Ovary (tissue), 7 donors: ENCODE measurements at regions not wholly inside any gene's neighbourhood (a gene's known extent, or its start where the extent isn't known, plus 50 kb on each side); places are given as distances from the start of the nearest gene placed in this dataset.

Experiments used
- DNase-seq, 5 donors: peaks; one replicate each; pipeline ENCODE4 v3.0.0-alpha.2; 2019 to 2020
- H3K27ac ChIP-seq, 2 donors: fragments of 200-600 bp; one replicate each; pipeline versions ENCODE4 v1.5.1 to v1.8.0; 2019 to 2022
- H3K27me3 ChIP-seq: fragments of 200-600 bp; one replicate; pipeline ENCODE4 v1.8.0; 2022
- H3K36me3 ChIP-seq: fragments of 200-600 bp; sonication (generic); one replicate; pipeline ENCODE4 v1.5.1; 2019
- H3K4me1 ChIP-seq: one replicate; pipeline ENCODE4 v1.8.1; 2013; ENCODE audit warnings: mild to moderate bottlenecking, moderate library complexity; ENCODE audit not compliant: insufficient read depth
- H3K4me3 ChIP-seq: fragments of 200-600 bp; sonication (generic); one replicate; pipeline ENCODE4 v1.5.1; 2017
- H3K9me3 ChIP-seq, 2 donors: fragments of 200-600 bp in 1 of 2; sonication (generic) in 1 of 2; one replicate each; pipeline versions ENCODE4 v1.5.1 to v1.8.1; 2013 to 2019; ENCODE audit warnings: mild to moderate bottlenecking in 1 of 2, moderate library complexity in 1 of 2
- EP300 ChIP-seq: sonication (generic); formaldehyde crosslinking; IDR thresholded peaks from one replicate; pipeline ENCODE4 v1.6.1; 2017; ENCODE audit warnings: antibody characterized with exemption
- POLR2A ChIP-seq: fragments of 450-650 bp; IDR thresholded peaks from one replicate; pipeline ENCODE4 v1.6.1; 2017; ENCODE audit warnings: antibody characterized with exemption, mild to moderate bottlenecking, moderate library complexity
- WGBS, 3 donors: extraction: QIAGEN DNeasy Blood & Tissue Kit in 1 of 3; methylation state at CpG; one replicate each; pipeline versions ENCODE4 v1.1.5 to v1.1.7; 2013 to 2017; 5-methylcytosine and 5-hydroxymethylcytosine counted together
- intact Hi-C, 4 donors: fragments of 100-400 bp; cut with DNase I; formaldehyde crosslinking; loops; one replicate each; pipeline versions ENCODE4 v1.11.0 to v1.15.1; 2022 to 2023
- TF ChIP-seq, protein P1 (sequence below), 3 donors: fragments of 450-650 bp in 2 of 3; fragments of 200-600 bp in 1 of 3; IDR thresholded peaks; one replicate each; pipeline versions ENCODE4 v1.5.1 to v1.8.0; 2016 to 2022; ENCODE audit warnings: antibody characterized with exemption in 3 of 3, mild to moderate bottlenecking in 1 of 3
- donor health status: DM: no; HTN: no; CAD: no; lungs with moderate emphysema.
- donor health status: DM: no; HTN: no; CAD: no.
- donor health status: Bipolar disorder and iron deficiency.
- donor health status: DM: no; HTN: no; CAD: no.
- donor health status: DM: yes; HTN: yes; CAD: no.

- no peaks in the 10 kb centered on the region for H3K27me3 ChIP-seq
- intact Hi-C loops: no loop called here
- H3K27ac ChIP-seq: no peak overlapping the region
- no peak for DNase-seq
- no peaks in the 10 kb centered on the region for H3K9me3 ChIP-seq
- H3K4me1 ChIP-seq: no peaks in the 10 kb centered on the region
- H3K4me3 ChIP-seq: no peak overlapping the region
- no peaks in the 10 kb centered on the region for H3K36me3 ChIP-seq
- TF ChIP-seq, protein P1, sequence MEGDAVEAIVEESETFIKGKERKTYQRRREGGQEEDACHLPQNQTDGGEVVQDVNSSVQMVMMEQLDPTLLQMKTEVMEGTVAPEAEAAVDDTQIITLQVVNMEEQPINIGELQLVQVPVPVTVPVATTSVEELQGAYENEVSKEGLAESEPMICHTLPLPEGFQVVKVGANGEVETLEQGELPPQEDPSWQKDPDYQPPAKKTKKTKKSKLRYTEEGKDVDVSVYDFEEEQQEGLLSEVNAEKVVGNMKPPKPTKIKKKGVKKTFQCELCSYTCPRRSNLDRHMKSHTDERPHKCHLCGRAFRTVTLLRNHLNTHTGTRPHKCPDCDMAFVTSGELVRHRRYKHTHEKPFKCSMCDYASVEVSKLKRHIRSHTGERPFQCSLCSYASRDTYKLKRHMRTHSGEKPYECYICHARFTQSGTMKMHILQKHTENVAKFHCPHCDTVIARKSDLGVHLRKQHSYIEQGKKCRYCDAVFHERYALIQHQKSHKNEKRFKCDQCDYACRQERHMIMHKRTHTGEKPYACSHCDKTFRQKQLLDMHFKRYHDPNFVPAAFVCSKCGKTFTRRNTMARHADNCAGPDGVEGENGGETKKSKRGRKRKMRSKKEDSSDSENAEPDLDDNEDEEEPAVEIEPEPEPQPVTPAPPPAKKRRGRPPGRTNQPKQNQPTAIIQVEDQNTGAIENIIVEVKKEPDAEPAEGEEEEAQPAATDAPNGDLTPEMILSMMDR (IDR thresholded peaks at IDR 0.05): no peak
- no peak for TF ChIP-seq EP300
- TF ChIP-seq POLR2A: no peak
Observed at GRCh38 chr4:12978310-12978709, 505.8 kb downstream of the RAB28 start.

- H3K36me3 ChIP-seq: no peaks in the 10 kb centered on the region
- no peaks in the 10 kb centered on the region for H3K9me3 ChIP-seq
- no peak overlapping the region for H3K27ac ChIP-seq
- WGBS, 3 donors: 73 to 85% (median 75%) methylated on average over 3 of the region's 3 CpGs
- TF ChIP-seq, protein P1 (IDR thresholded peaks at IDR 0.05): no peak
- TF ChIP-seq EP300 (no peak), POLR2A (no peak)
- intact Hi-C loops: no loop called here
- no peak for DNase-seq
- no peak overlapping the region for H3K4me3 ChIP-seq
- no peaks in the 10 kb centered on the region for H3K27me3 ChIP-seq
- H3K4me1 ChIP-seq: no peaks in the 10 kb centered on the region
Observed at GRCh38 chr4:12975511-12975910, 508.6 kb downstream of the RAB28 start.

GRCh38 chr4:12973522-12973921 lies 510.6 kb downstream of the RAB28 start:
- Histone ChIP-seq H3K27me3 (no peaks in the 10 kb centered on the region), H3K4me1 (no peaks in the 10 kb centered on the region), H3K27ac (no peak overlapping the region), H3K9me3 (no peaks in the 10 kb centered on the region), H3K4me3 (no peak overlapping the region), H3K36me3 (no peaks in the 10 kb centered on the region)
- WGBS, 3 donors: 76 to 84% (median 77%) methylated on average over 2 of the region's 2 CpGs
- intact Hi-C loops: no loop called here
- no peak for DNase-seq
- TF ChIP-seq, protein P1 (IDR thresholded peaks at IDR 0.05): no peak
- TF ChIP-seq EP300: no peak
- no peak for TF ChIP-seq POLR2A

GRCh38 chr4:12968345-12968744 lies 515.8 kb downstream of the RAB28 start:
- Histone ChIP-seq H3K9me3 (no peaks in the 10 kb centered on the region), H3K4me1 (no peaks in the 10 kb centered on the region), H3K36me3 (no peaks in the 10 kb centered on the region), H3K4me3 (no peak overlapping the region), H3K27ac (no peak overlapping the region), H3K27me3 (no peaks in the 10 kb centered on the region)
- TF ChIP-seq EP300: no peak
- TF ChIP-seq, protein P1 (IDR thresholded peaks at IDR 0.05): no peak
- TF ChIP-seq POLR2A: no peak
- no peak for DNase-seq
- 68 to 70% (median 70%) methylated on average over 4 of the region's 4 CpGs for WGBS, 3 donors
- intact Hi-C loops: no loop called here

DNA sequence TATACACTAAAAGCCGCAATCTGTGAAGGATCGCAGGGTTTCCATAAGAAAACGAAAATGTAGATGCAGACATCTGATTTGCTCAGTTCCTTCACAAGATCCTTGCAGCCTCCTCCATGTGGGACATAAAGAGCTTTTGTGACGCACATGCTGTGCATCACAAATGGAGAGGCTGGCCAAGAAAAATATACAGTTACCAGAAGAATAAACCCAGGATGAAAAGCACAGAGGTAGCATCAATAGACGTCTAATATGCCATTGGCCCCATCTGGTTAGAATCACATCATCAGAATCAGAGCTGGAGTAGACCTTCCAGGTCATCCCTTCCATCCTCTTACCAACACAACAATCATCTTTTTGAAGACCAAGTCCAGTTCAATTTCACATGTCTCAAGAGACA lies 517.4 kb downstream of the RAB28 start:
- Histone ChIP-seq H3K9me3 (no peaks in the 10 kb centered on the region), H3K27ac (no peak overlapping the region), H3K4me3 (no peak overlapping the region), H3K4me1 (no peaks in the 10 kb centered on the region), H3K27me3 (no peaks in the 10 kb centered on the region), H3K36me3 (no peaks in the 10 kb centered on the region)
- WGBS, 3 donors: 83 to 88% (median 88%) methylated on average over 5 of the region's 5 CpGs
- intact Hi-C loops: no loop called here
- no peak for DNase-seq
- no peak for TF ChIP-seq POLR2A
- TF ChIP-seq EP300: no peak
- TF ChIP-seq, protein P1 (IDR thresholded peaks at IDR 0.05): no peak
